Trophoblast cell (in vitro differentiated cells and primary cell): ENCODE measurements at regions not wholly inside any gene's neighbourhood (a gene's known extent, or its start where the extent isn't known, plus 50 kb on each side); places are given as distances from the start of the nearest gene placed in this dataset.
"Not testable (repeated sequence)": the region's sequence is repeated elsewhere in the genome, so short reads cannot be mapped to it uniquely, and the experiment has no call there.

Experiments used
- DNase-seq, 2 donors: peaks; one replicate each; pipeline ENCODE4 v3.0.0-alpha.2; 2016
- H2AFZ ChIP-seq: 2 replicates; pipeline ENCODE4 v1.6.1; 2013; ENCODE audit warnings: low read length, moderate library complexity, mild to moderate bottlenecking; ENCODE audit not compliant: insufficient read depth, poor library complexity
- H2AK5ac ChIP-seq: 2 replicates; pipeline ENCODE4 v1.6.1; 2013; ENCODE audit warnings: mild to moderate bottlenecking, low read length
- H2BK120ac ChIP-seq: 2 replicates; pipeline ENCODE4 v1.6.1; 2013; ENCODE audit warnings: low read length, mild to moderate bottlenecking, moderate library complexity; ENCODE audit not compliant: insufficient read depth, poor library complexity
- H2BK12ac ChIP-seq: 2 replicates; pipeline ENCODE4 v1.6.1; 2013; ENCODE audit warnings: mild to moderate bottlenecking, low read length, moderate library complexity
- H2BK5ac ChIP-seq: 2 replicates; pipeline ENCODE4 v1.6.1; 2013; ENCODE audit warnings: low read length, low read depth, moderate library complexity, mild to moderate bottlenecking; ENCODE audit not compliant: poor library complexity
- H3K14ac ChIP-seq: 2 replicates; pipeline ENCODE4 v1.6.1; 2013; ENCODE audit warnings: mild to moderate bottlenecking, low read length
- H3K18ac ChIP-seq: 2 replicates; pipeline ENCODE4 v1.6.1; 2013; ENCODE audit warnings: mild to moderate bottlenecking, low read length
- H3K23ac ChIP-seq: 2 replicates; pipeline ENCODE4 v1.6.1; 2013; ENCODE audit warnings: low read length
- H3K27ac ChIP-seq: 2 replicates; pipeline ENCODE4 v1.5.1; 2013; ENCODE audit warnings: low read depth, mild to moderate bottlenecking, inconsistent platforms, low read length, moderate library complexity
- H3K27me3 ChIP-seq: 2 replicates; pipeline ENCODE4 v1.6.1; 2013; ENCODE audit warnings: inconsistent platforms, mild to moderate bottlenecking, low read length, moderate library complexity; ENCODE audit not compliant: insufficient read depth
- H3K36me3 ChIP-seq, 2 experiments: 1 replicate in 1 of 2; 2 replicates in 1 of 2; pipeline ENCODE4 v1.6.1; 2013; ENCODE audit warnings: low read length in 2 of 2, mild to moderate bottlenecking in 2 of 2, moderate library complexity in 1 of 2; ENCODE audit not compliant: insufficient read depth in 2 of 2, control insufficient read depth in 1 of 2
- H3K4ac ChIP-seq: 2 replicates; pipeline ENCODE4 v1.6.1; 2013; ENCODE audit warnings: low read depth, mild to moderate bottlenecking, low read length, moderate library complexity
- H3K4me1 ChIP-seq, 2 experiments: 1 replicate in 1 of 2; 2 replicates in 1 of 2; pipeline ENCODE4 v1.6.1; 2013; ENCODE audit warnings: low read length in 2 of 2, mild to moderate bottlenecking in 2 of 2, moderate library complexity in 1 of 2; ENCODE audit not compliant: insufficient read depth in 2 of 2, control insufficient read depth in 1 of 2
- H3K4me2 ChIP-seq: 2 replicates; pipeline ENCODE4 v1.6.1; 2013; ENCODE audit warnings: inconsistent platforms, mild to moderate bottlenecking, low read length, moderate library complexity
- H3K4me3 ChIP-seq: 2 replicates; pipeline ENCODE4 v1.5.1; 2013; ENCODE audit warnings: mild to moderate bottlenecking, low read depth, low read length, inconsistent platforms
- H3K79me1 ChIP-seq: one replicate; pipeline ENCODE4 v1.6.1; 2013; ENCODE audit warnings: low read length
- H3K79me2 ChIP-seq: 2 replicates; pipeline ENCODE4 v1.6.1; 2013; ENCODE audit warnings: low read length, mild to moderate bottlenecking; ENCODE audit not compliant: control insufficient read depth, insufficient read depth, poor library complexity
- H3K9ac ChIP-seq: 2 replicates; pipeline ENCODE4 v1.6.1; 2013; ENCODE audit warnings: mild to moderate bottlenecking, low read length
- H3K9me3 ChIP-seq: 2 replicates; pipeline ENCODE4 v1.6.1; 2013; ENCODE audit warnings: low read depth, mild to moderate bottlenecking, control low read depth, inconsistent platforms, low read length; ENCODE audit not compliant: insufficient read depth
- H4K12ac ChIP-seq: 2 replicates; pipeline ENCODE4 v1.6.1; 2013; ENCODE audit warnings: low read depth, mild to moderate bottlenecking, low read length, moderate library complexity
- H4K8ac ChIP-seq: 2 replicates; pipeline ENCODE4 v1.6.1; 2013; ENCODE audit warnings: low read depth, mild to moderate bottlenecking, low read length, moderate library complexity
- H4K91ac ChIP-seq: one replicate; pipeline ENCODE4 v1.6.1; 2013; ENCODE audit warnings: low read depth, mild to moderate bottlenecking, low read length, moderate library complexity
- WGBS: extraction: QIAGEN DNeasy Blood & Tissue Kit; methylation state at CpG from one replicate; pipeline ENCODE4 v1.1.7; 2013; ENCODE audit warnings: missing lambda C conversion rate; ENCODE audit not compliant: insufficient read length, insufficient coverage; ENCODE audit errors: extremely low coverage; 5-methylcytosine and 5-hydroxymethylcytosine counted together

- Histone ChIP-seq H4K91ac (no peak overlapping the region), H3K27ac (no peak overlapping the region), H3K9me3 (no peaks in the 10 kb centered on the region), H3K4me1 (no peaks in the 10 kb centered on the region), H3K14ac (no peak overlapping the region), H2AFZ (no peak overlapping the region), H2BK12ac (no peak overlapping the region), H3K4me2 (no peak overlapping the region), H2AK5ac (no peak overlapping the region), H3K9ac (no peak overlapping the region), H3K23ac (no peak overlapping the region), H3K18ac (no peak overlapping the region), H3K79me2 (no peaks in the 10 kb centered on the region), H3K4ac (no peak overlapping the region), H4K8ac (no peak overlapping the region), H4K12ac (no peak overlapping the region), H3K36me3 (no peaks in the 10 kb centered on the region), H3K79me1 (no peaks in the 10 kb centered on the region), H2BK5ac (no peak overlapping the region), H3K4me3 (no peak overlapping the region), H3K27me3 (no peaks in the 10 kb centered on the region), H2BK120ac (no peak overlapping the region)
- WGBS: no CpG with 5 or more reads among the region's 1 CpG
- DNase-seq: no peak
These were observed 360.1 kb upstream of the RGS18 start for GRCh38 chr1:191798178-191798577.

- Histone ChIP-seq H4K12ac (no peak overlapping the region), H3K4me2 (no peak overlapping the region), H3K27me3 (no peaks in the 10 kb centered on the region), H4K8ac (no peak overlapping the region), H2BK12ac (no peak overlapping the region), H2AK5ac (no peak overlapping the region), H2BK120ac (no peak overlapping the region), H3K14ac (no peak overlapping the region), H3K79me1 (no peaks in the 10 kb centered on the region), H2AFZ (no peak overlapping the region), H4K91ac (no peak overlapping the region), H3K27ac (no peak overlapping the region), H3K18ac (no peak overlapping the region), H3K9me3 (no peaks in the 10 kb centered on the region), H2BK5ac (no peak overlapping the region), H3K9ac (no peak overlapping the region), H3K4ac (no peak overlapping the region), H3K4me3 (no peak overlapping the region), H3K36me3 (no peaks in the 10 kb centered on the region), H3K23ac (no peak overlapping the region), H3K79me2 (no peaks in the 10 kb centered on the region), H3K4me1 (no peaks in the 10 kb centered on the region)
- DNase-seq: no peak
- no CpG with 5 or more reads among the region's 3 CpGs for WGBS
These were observed 354.0 kb upstream of the RGS18 start for GRCh38 chr1:191804311-191804710.

- not testable (repeated sequence) for H2BK12ac ChIP-seq, H3K14ac ChIP-seq, DNase-seq, H3K27ac ChIP-seq, H3K23ac ChIP-seq, H3K36me3 ChIP-seq, H3K4me3 ChIP-seq, H4K8ac ChIP-seq, H2BK5ac ChIP-seq, H3K79me2 ChIP-seq, H3K4ac ChIP-seq, H3K4me1 ChIP-seq, H3K4me2 ChIP-seq, H4K91ac ChIP-seq, H2BK120ac ChIP-seq, H3K79me1 ChIP-seq, H4K12ac ChIP-seq, H3K9ac ChIP-seq, H2AFZ ChIP-seq, H3K27me3 ChIP-seq, H2AK5ac ChIP-seq, H3K18ac ChIP-seq, H3K9me3 ChIP-seq
- no CpG with 5 or more reads among the region's 5 CpGs for whole genome bisulfite sequencing
These were observed 344.7 kb upstream of the RGS18 start for GRCh38 chr1:191813593-191813992.

- Histone ChIP-seq H3K4ac (no peak overlapping the region), H3K14ac (no peak overlapping the region), H3K9me3 (no peaks in the 10 kb centered on the region), H4K91ac (no peak overlapping the region), H2AFZ (no peak overlapping the region), H4K8ac (no peak overlapping the region), H2BK5ac (no peak overlapping the region), H2BK12ac (no peak overlapping the region), H3K4me2 (no peak overlapping the region), H4K12ac (no peak overlapping the region), H3K36me3 (no peaks in the 10 kb centered on the region), H3K27ac (no peak overlapping the region), H3K4me1 (no peaks in the 10 kb centered on the region), H3K4me3 (no peak overlapping the region), H3K79me1 (no peaks in the 10 kb centered on the region), H3K79me2 (no peaks in the 10 kb centered on the region), H3K23ac (no peak overlapping the region), H3K27me3 (no peaks in the 10 kb centered on the region), H2AK5ac (no peak overlapping the region), H2BK120ac (no peak overlapping the region), H3K9ac (no peak overlapping the region), H3K18ac (no peak overlapping the region)
- DNase-seq: no peak
- no CpG with 5 or more reads among the region's 1 CpG for WGBS
These were observed 340.1 kb upstream of the RGS18 start for GRCh38 chr1:191818198-191818597.
